ENCODE measurements at regions not wholly inside any gene's neighbourhood (a gene's known extent, or its start where the extent isn't known, plus 50 kb on each side); places are given as distances from the start of the nearest gene placed in this dataset.
"Not testable (repeated sequence)": the region's sequence is repeated elsewhere in the genome, so short reads cannot be mapped to it uniquely, and the experiment has no call there.

DNA sequence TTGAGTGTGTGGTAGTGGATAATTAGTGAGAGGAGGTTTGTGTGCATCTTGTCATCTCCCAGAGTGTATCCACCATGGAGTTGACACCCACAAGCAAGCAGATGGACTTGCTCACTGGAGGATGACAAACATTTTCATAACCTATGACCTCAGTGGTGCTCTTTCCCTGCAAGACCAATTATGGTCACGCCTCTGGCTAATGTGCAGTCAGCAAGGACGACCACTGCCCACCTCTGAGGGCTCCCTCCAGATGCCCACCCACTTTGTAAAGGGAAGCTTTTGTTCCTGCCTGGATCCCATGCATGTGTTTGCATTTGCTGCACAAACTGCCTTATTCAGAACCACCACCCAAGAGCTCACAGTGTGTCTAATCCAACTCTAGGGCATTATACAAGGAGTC, 982.8 kb downstream of the TMEM121 start:
- Histone ChIP-seq H3K9me3 (ENCODE audit: insufficient read depth, low read depth, low read length) (peaks cover 100% of the 10 kb centered on the region), H3K4me3 (ENCODE audit: low read length) (no peak overlapping the region)

DNA sequence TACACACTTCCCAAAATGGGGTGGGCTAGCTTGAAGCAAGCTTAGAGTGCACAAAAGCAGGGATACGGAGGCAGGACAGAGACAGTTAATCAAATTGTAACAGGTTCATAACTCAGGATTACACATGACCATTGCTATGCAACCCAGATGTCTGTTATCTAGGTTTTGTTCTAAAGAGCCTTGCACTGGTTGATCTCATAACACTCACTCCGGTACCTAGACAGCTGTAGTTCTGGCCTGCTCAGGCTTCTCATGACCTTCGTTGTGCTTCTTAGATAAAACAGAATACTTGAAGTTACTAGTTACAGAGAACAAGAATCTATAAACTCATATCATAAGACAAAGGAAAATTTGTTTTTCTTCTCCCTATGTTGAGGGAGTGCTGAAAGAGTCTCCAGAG, 983.4 kb downstream of the TMEM121 start:
- 86% methylated on average over 3 of the region's 3 CpGs for WGBS
- Histone ChIP-seq H3K9me3 (ENCODE audit: insufficient read depth, low read depth, low read length) (peaks cover 100% of the 10 kb centered on the region), H3K9ac (ENCODE audit: low read depth, low read length) (no peak overlapping the region), H3K27me3 (ENCODE audit: insufficient read depth, low read length) (no peaks in the 10 kb centered on the region), H3K27ac (ENCODE audit: low read depth, low read length) (no peak overlapping the region), H3K4me1 (ENCODE audit: insufficient read depth, low read length) (no peaks in the 10 kb centered on the region), H3K4me3 (ENCODE audit: low read length) (no peak overlapping the region), H3K36me3 (ENCODE audit: insufficient read depth, low read length) (no peaks in the 10 kb centered on the region)

More for the DNA sequence above, 982.8 kb downstream of the TMEM121 start:
- Histone ChIP-seq H3K27me3 (ENCODE audit: insufficient read depth, low read length) (no peaks in the 10 kb centered on the region), H3K36me3 (ENCODE audit: insufficient read depth, low read length) (no peaks in the 10 kb centered on the region), H3K4me1 (ENCODE audit: insufficient read depth, low read length) (no peaks in the 10 kb centered on the region), H3K9ac (ENCODE audit: low read depth, low read length) (no peak overlapping the region), H3K27ac (ENCODE audit: low read depth, low read length) (no peak overlapping the region)
- WGBS: 33% methylated on average over 2 of the region's 2 CpGs

DNA sequence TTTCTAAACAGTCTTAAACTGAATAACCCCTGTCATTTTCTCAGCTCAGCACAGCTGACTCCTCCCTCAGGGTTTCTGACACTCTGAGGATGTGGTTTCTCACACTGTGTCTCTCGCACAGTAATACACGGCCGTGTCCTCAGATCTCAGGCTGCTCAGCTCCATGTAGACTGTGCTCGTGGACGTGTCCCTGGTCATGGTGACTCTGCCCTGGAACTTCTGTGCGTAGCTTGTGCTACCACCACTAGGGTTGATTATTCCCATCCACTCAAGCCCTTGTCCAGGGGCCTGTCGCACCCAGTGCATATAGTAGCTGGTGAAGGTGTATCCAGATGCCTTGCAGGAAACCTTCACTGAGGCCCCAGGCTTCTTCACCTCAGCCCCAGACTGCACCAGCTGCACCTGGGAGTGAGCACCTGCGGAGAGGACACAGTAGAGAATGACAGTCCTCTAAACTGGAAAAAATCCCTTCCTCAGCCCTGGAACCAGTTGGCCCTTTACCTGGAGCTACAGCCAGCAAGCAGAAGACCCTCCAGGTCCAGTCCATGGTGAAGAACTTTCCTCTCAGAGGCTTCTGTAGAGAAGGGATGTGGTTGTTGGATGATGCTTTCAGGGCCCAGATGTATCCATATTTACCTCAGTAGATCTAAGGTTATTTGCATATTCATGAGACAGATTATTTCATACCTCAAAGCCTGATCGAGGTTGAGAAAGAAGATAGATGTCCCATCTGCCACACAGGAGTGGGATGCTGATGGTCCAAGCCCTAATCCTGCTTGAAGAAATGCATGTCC, 984.8 kb downstream of the TMEM121 start:
- H3K9me3 ChIP-seq (ENCODE audit: insufficient read depth, low read depth, low read length): peaks cover 100% of the 10 kb centered on the region
- H3K4me3 ChIP-seq (ENCODE audit: low read length): no peak overlapping the region
- 78% methylated on average over 9 of the region's 9 CpGs for WGBS
- no peaks in the 10 kb centered on the region for H3K27me3 ChIP-seq (ENCODE audit: insufficient read depth, low read length)
- H3K4me1 ChIP-seq (ENCODE audit: insufficient read depth, low read length): no peaks in the 10 kb centered on the region
- H3K36me3 ChIP-seq (ENCODE audit: insufficient read depth, low read length): no peaks in the 10 kb centered on the region
- no peak overlapping the region for H3K9ac ChIP-seq (ENCODE audit: low read depth, low read length)
- H3K27ac ChIP-seq (ENCODE audit: low read depth, low read length): no peak overlapping the region

DNA sequence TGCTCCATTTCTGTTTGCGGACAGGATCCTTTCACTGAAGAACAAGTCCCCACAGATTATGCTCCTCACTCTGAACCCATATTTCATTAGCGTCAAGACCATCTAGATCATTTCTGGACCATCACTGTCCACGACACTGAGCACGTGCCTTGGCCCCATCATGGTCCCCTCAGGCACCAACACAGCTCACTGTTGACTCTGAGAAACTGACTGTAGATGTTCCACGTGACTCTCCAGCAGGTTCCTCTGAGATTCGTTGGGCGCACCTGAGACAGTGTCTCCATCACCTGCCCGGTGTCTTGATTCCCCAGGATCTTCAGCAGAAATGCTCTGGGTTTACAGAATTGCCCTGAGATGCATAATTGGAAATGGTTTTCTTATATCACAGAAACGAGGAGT, 985.4 kb downstream of the TMEM121 start:
- Histone ChIP-seq H3K4me1 (ENCODE audit: insufficient read depth, low read length) (no peaks in the 10 kb centered on the region), H3K27ac (ENCODE audit: low read depth, low read length) (no peak overlapping the region), H3K4me3 (ENCODE audit: low read length) (no peak overlapping the region), H3K36me3 (ENCODE audit: insufficient read depth, low read length) (no peaks in the 10 kb centered on the region), H3K9me3 (ENCODE audit: insufficient read depth, low read depth, low read length) (peaks cover 99% of the 10 kb centered on the region), H3K27me3 (ENCODE audit: insufficient read depth, low read length) (no peaks in the 10 kb centered on the region), H3K9ac (ENCODE audit: low read depth, low read length) (no peak overlapping the region)
- WGBS: 75% methylated on average over 9 of the region's 9 CpGs

DNA sequence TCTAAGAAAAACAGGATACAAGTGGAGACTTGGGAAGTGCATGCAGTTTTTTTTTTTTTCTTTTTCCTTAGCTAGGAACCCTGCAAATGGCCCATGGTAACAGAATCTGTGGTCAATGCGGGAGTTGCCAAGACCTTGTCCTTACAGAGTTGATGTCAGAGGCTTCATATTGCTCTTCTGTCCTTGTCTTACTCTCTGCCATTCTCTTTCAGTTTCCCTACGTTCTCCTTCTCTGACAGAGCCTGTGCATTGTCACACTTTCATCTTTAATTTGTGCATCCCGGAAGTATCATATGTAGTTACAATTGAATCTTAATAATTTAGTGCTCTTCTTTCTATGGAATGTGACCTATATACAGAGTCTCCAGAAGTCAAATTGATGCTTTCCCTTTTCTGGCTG, 986.9 kb downstream of the TMEM121 start:
- Histone ChIP-seq H3K27me3 (ENCODE audit: insufficient read depth, low read length) (no peaks in the 10 kb centered on the region), H3K4me1 (ENCODE audit: insufficient read depth, low read length) (no peaks in the 10 kb centered on the region), H3K9me3 (ENCODE audit: insufficient read depth, low read depth, low read length) (peaks cover 99% of the 10 kb centered on the region), H3K9ac (ENCODE audit: low read depth, low read length) (no peak overlapping the region), H3K27ac (ENCODE audit: low read depth, low read length) (no peak overlapping the region), H3K36me3 (ENCODE audit: insufficient read depth, low read length) (no peaks in the 10 kb centered on the region), H3K4me3 (ENCODE audit: low read length) (no peak overlapping the region)
- 60% methylated on average over 2 of the region's 3 CpGs for WGBS

DNA sequence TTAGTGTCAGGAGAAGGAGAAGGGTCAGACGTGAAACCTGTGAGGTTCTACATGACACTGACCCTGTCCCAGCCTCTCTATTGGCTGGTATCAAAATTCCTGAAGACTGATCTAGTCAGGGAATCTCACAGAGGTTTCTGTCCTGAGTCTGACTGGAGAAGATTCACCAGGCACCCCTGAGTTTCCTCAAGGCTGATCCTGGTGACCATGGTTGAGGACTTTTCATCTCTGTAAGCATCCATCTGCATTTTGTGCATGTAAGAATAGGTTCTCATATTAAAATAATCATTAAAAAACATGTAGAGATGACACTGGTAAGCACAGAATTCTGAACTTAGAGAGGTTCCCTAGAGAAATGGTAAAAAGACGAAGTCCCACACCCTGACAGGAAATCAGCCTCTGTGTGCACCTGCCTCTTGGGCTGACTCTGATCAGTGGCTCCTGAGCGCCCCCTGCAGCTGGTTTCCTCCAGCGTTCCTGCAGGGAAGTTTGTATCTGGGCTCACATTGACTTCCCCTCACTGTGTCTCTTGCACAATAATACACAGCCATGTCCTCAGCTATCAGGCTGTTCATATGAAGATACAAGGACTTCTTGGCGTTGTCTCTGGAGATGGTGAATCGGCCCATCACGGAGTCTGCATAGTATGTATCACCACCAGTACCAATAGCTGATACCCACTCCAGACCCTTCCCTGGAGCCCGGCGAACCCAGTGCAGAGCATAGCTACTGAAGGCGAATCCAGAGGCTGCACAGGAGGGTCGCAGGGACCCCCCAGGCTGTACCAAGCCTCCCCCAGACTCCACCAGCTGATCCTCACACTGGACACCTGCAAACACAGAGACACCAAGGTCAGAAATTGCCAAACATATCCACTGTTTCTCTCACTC, 991.9 kb downstream of the TMEM121 start:
- 73% methylated on average over 11 of the region's 11 CpGs for WGBS
- Histone ChIP-seq H3K9ac (ENCODE audit: low read depth, low read length) (no peak overlapping the region), H3K36me3 (ENCODE audit: insufficient read depth, low read length) (no peaks in the 10 kb centered on the region), H3K27ac (ENCODE audit: low read depth, low read length) (no peak overlapping the region), H3K27me3 (ENCODE audit: insufficient read depth, low read length) (no peaks in the 10 kb centered on the region), H3K4me1 (ENCODE audit: insufficient read depth, low read length) (no peaks in the 10 kb centered on the region), H3K4me3 (ENCODE audit: low read length) (no peak overlapping the region), H3K9me3 (ENCODE audit: insufficient read depth, low read depth, low read length) (peaks cover 99% of the 10 kb centered on the region)

DNA sequence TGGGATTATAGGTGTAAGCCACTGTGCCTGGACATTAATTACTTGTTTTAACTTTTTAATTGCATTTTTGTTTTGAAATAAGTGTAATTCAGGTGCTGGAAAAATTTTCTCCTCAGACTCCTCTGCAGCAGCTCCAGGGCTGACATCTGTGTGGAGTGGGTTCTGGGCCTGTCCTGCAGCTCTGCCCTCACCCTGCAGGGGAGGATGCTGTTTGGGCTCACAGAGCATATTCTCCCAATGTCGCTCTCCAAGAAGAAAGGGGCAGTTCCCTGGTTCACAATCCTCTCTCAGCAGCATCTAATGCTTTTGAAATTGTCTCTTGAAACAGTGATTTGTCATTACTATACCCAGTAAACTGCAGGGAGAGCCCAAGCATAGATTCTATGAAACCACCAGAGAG, 995.7 kb downstream of the TMEM121 start:
- H3K9me3 ChIP-seq (ENCODE audit: insufficient read depth, low read depth, low read length): peaks cover 99% of the 10 kb centered on the region
- 56% methylated on average over 1 of the region's 1 CpG for WGBS

DNA sequence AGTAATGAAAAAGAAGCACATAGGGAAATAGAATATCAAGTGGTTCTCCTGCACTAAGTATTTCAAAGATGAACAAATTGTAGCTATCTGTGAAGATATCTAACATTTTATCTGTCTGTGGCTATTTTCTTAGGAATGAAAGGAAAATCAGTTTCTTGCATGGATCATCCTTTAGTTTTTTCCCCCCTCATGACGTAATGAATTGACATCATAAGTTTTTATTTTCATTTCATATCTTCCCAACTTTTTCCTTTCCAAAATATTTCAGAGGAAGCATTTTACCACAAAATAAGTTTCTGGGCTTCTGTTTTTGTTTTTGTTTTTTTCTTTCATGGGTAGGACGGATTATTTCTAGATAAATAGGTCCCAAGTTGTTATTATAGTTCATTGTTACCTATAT, 996.6 kb downstream of the TMEM121 start:
- Histone ChIP-seq H3K4me1 (ENCODE audit: insufficient read depth, low read length) (no peaks in the 10 kb centered on the region), H3K27me3 (ENCODE audit: insufficient read depth, low read length) (no peaks in the 10 kb centered on the region), H3K9ac (ENCODE audit: low read depth, low read length) (no peak overlapping the region), H3K27ac (ENCODE audit: low read depth, low read length) (no peak overlapping the region), H3K4me3 (ENCODE audit: low read length) (no peak overlapping the region), H3K9me3 (ENCODE audit: insufficient read depth, low read depth, low read length) (peaks cover 98% of the 10 kb centered on the region), H3K36me3 (ENCODE audit: insufficient read depth, low read length) (no peaks in the 10 kb centered on the region)
- 67% methylated on average over 1 of the region's 2 CpGs for WGBS

More for the DNA sequence above, 995.7 kb downstream of the TMEM121 start:
- not testable (repeated sequence) for H3K36me3 ChIP-seq (ENCODE audit: insufficient read depth, low read length); H3K27me3 ChIP-seq (ENCODE audit: insufficient read depth, low read length); H3K4me1 ChIP-seq (ENCODE audit: insufficient read depth, low read length); H3K9ac ChIP-seq (ENCODE audit: low read depth, low read length); H3K4me3 ChIP-seq (ENCODE audit: low read length); H3K27ac ChIP-seq (ENCODE audit: low read depth, low read length)

DNA sequence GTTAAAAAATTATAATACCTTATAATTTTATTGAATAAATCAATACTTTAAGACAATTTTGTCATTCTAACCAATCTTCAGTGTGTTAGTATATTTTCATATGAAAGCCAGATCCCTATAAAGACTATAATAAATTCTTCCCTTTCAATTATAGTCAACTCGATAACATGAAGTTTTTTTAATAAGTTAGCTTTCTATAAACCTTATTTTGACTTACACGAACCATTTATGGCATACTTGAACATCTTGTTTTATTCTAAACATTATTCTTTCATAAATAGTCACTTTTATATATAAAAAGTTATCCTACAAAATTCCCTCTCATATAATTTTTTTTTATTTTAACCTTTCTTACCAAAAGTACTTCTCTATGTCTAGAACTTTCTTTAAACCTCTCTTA, 1002.3 kb downstream of the TMEM121 start:
- H3K36me3 ChIP-seq (ENCODE audit: insufficient read depth, low read length): no peaks in the 10 kb centered on the region
- no peak overlapping the region for H3K9ac ChIP-seq (ENCODE audit: low read depth, low read length)
- WGBS: no CpG with 5 or more reads among the region's 2 CpGs
- no peak overlapping the region for H3K27ac ChIP-seq (ENCODE audit: low read depth, low read length)
- no peaks in the 10 kb centered on the region for H3K4me1 ChIP-seq (ENCODE audit: insufficient read depth, low read length)
- H3K4me3 ChIP-seq (ENCODE audit: low read length): no peak overlapping the region
- no peaks in the 10 kb centered on the region for H3K27me3 ChIP-seq (ENCODE audit: insufficient read depth, low read length)
- H3K9me3 ChIP-seq (ENCODE audit: insufficient read depth, low read depth, low read length): peaks cover 97% of the 10 kb centered on the region

DNA sequence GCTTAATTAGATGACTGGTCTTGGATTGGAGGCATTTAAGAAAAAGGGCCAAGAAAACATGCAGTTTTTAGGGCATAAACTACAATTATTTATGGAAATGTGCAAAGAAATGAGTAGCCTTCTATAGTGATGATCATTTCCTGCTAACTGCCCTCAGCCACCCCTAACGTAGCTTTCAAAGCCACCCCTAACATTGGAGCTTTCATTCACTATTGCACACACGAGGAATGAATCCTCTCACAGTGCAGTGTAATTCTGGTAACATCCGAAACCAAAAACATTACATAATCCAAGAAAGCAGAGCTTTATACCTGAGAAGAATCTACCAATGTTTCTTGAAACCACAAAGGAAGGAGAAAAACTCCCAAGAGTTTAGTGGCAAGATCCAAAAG, 1003.6 kb downstream of the TMEM121 start:
- 70% methylated on average over 3 of the region's 3 CpGs for WGBS
- Histone ChIP-seq H3K36me3 (ENCODE audit: insufficient read depth, low read length) (no peaks in the 10 kb centered on the region), H3K9ac (ENCODE audit: low read depth, low read length) (no peak overlapping the region), H3K27ac (ENCODE audit: low read depth, low read length) (no peak overlapping the region), H3K27me3 (ENCODE audit: insufficient read depth, low read length) (no peaks in the 10 kb centered on the region), H3K4me1 (ENCODE audit: insufficient read depth, low read length) (no peaks in the 10 kb centered on the region), H3K4me3 (ENCODE audit: low read length) (no peak overlapping the region), H3K9me3 (ENCODE audit: insufficient read depth, low read depth, low read length) (peaks cover 97% of the 10 kb centered on the region)

DNA sequence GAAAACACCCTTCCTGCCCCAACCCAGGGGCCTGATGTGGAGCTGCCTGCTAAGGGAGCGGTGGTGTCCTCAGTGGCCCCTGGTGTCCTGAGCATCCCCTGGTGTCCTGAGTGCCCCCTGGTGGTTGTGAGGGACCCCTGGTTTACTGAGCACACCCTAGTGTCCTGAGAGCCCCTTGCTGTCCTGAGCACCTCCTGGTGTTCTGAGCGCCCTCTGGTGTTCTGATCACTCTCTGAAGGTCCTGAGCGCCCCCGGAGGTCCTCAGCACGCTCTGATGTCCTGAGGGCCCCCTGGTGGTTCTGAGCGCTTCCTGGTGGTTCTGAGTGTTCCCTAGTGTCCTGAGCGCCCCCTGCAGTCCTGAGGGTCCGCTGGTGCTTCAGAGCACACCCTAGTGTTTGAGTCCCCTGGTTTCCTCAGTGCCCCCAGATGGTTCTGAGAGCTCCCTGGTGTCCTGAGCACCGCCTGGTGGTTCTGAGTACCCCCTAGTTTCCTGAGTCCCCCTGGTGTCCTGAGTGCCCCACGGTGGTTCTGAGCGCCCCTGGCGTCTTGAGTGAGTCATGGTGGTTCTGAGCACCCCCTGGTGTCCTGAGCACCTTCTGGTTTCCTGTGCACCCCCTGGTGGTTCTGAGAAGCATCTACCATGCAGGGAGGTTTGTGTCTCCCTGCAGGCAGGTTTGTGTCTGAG, 1004.2 kb downstream of the TMEM121 start:
- 70% methylated on average over 12 of the region's 12 CpGs for WGBS
- Histone ChIP-seq H3K36me3 (ENCODE audit: insufficient read depth, low read length) (no peaks in the 10 kb centered on the region), H3K9me3 (ENCODE audit: insufficient read depth, low read depth, low read length) (peaks cover 98% of the 10 kb centered on the region), H3K27ac (ENCODE audit: low read depth, low read length) (no peak overlapping the region), H3K4me1 (ENCODE audit: insufficient read depth, low read length) (no peaks in the 10 kb centered on the region), H3K9ac (ENCODE audit: low read depth, low read length) (no peak overlapping the region), H3K27me3 (ENCODE audit: insufficient read depth, low read length) (no peaks in the 10 kb centered on the region), H3K4me3 (ENCODE audit: low read length) (no peak overlapping the region)

All from HUES64 (cell line).